ENCODE measurements at regions not wholly inside any gene's neighbourhood (a gene's known extent, or its start where the extent isn't known, plus 50 kb on each side); places are given as distances from the start of the nearest gene placed in this dataset.

GRCh38 chr11:112615891-112616290, 345.3 kb upstream of the NCAM1 start:
- intact Hi-C loops (cut with micrococcal nuclease) = no loop called here
- no peak overlapping the region for H3K27ac ChIP-seq (replicated peaks)

GRCh38 chr11:112616327-112617097, 344.7 kb upstream of the NCAM1 start:
- Histone ChIP-seq H3K27me3 (ENCODE audit: low read depth) (no peaks in the 10 kb centered on the region), H3K27ac (replicated peaks) (no peak overlapping the region), H3K36me3 (no peaks in the 10 kb centered on the region), H3K9me3 (replicated peaks) (no peaks in the 10 kb centered on the region), H3K4me1 (peaks cover 20% of the 10 kb centered on the region), H3K4me3 (no peak overlapping the region)
- intact Hi-C loops (cut with micrococcal nuclease) = no loop called here
- TF ChIP-seq CTCF (IDR thresholded peaks at IDR 0.05; ENCODE audit: borderline replicate concordance) = no peak
- no peak for DNase-seq

More at GRCh38 chr11:112615891-112616290, 345.3 kb upstream of the NCAM1 start:
- no peak for TF ChIP-seq CTCF (IDR thresholded peaks at IDR 0.05; ENCODE audit: borderline replicate concordance)
- Histone ChIP-seq H3K4me3 (no peak overlapping the region), H3K9me3 (replicated peaks) (no peaks in the 10 kb centered on the region), H3K36me3 (no peaks in the 10 kb centered on the region), H3K27me3 (ENCODE audit: low read depth) (no peaks in the 10 kb centered on the region), H3K4me1 (peaks cover 26% of the 10 kb centered on the region)
- no peak for DNase-seq

- Histone ChIP-seq H3K9me3 (replicated peaks) (no peaks in the 10 kb centered on the region), H3K4me1 (peaks cover 15% of the 10 kb centered on the region), H3K27me3 (ENCODE audit: low read depth) (no peaks in the 10 kb centered on the region), H3K27ac (replicated peaks) (no peak overlapping the region), H3K4me3 (no peak overlapping the region), H3K36me3 (no peaks in the 10 kb centered on the region)
- TF ChIP-seq CTCF (IDR thresholded peaks at IDR 0.05; ENCODE audit: borderline replicate concordance) = no peak
- no peak for DNase-seq
- intact Hi-C loops (cut with micrococcal nuclease) = no loop called here
These were observed 344.2 kb upstream of the NCAM1 start for GRCh38 chr11:112617098-112617425.

GRCh38 chr11:112617977-112618826, 343.0 kb upstream of the NCAM1 start:
- H3K36me3 ChIP-seq = no peaks in the 10 kb centered on the region
- H3K4me1 ChIP-seq = peaks cover 4% of the 10 kb centered on the region
- no peak overlapping the region for H3K27ac ChIP-seq (replicated peaks)
- intact Hi-C loops (cut with micrococcal nuclease) = no loop called here
- H3K9me3 ChIP-seq (replicated peaks) = no peaks in the 10 kb centered on the region
- TF ChIP-seq CTCF (IDR thresholded peaks at IDR 0.05; ENCODE audit: borderline replicate concordance) = no peak
- DNase-seq = no peak
- H3K4me3 ChIP-seq = no peak overlapping the region
- H3K27me3 ChIP-seq (ENCODE audit: low read depth) = no peaks in the 10 kb centered on the region

GRCh38 chr11:112619106-112619505, 342.1 kb upstream of the NCAM1 start:
- DNase-seq = no peak
- Histone ChIP-seq H3K9me3 (replicated peaks) (no peaks in the 10 kb centered on the region), H3K27ac (replicated peaks) (no peak overlapping the region), H3K27me3 (ENCODE audit: low read depth) (no peaks in the 10 kb centered on the region), H3K4me1 (no peaks in the 10 kb centered on the region), H3K36me3 (no peaks in the 10 kb centered on the region), H3K4me3 (no peak overlapping the region)
- intact Hi-C loops (cut with micrococcal nuclease) = no loop called here
- TF ChIP-seq CTCF (IDR thresholded peaks at IDR 0.05; ENCODE audit: borderline replicate concordance) = no peak
